ENCODE measurements at regions not wholly inside any gene's neighbourhood (a gene's known extent, or its start where the extent isn't known, plus 50 kb on each side); places are given as distances from the start of the nearest gene placed in this dataset.
"Not testable (repeated sequence)": the region's sequence is repeated elsewhere in the genome, so short reads cannot be mapped to it uniquely, and the experiment has no call there.

GRCh38 chr18:1848716-1849115, 722.6 kb downstream of the METTL4 start:
- no peak overlapping the region for H3K27ac ChIP-seq
- no peak for TF ChIP-seq ZFX (IDR thresholded peaks at IDR 0.05; ENCODE audit: borderline replicate concordance)
- TF ChIP-seq, protein P1, sequence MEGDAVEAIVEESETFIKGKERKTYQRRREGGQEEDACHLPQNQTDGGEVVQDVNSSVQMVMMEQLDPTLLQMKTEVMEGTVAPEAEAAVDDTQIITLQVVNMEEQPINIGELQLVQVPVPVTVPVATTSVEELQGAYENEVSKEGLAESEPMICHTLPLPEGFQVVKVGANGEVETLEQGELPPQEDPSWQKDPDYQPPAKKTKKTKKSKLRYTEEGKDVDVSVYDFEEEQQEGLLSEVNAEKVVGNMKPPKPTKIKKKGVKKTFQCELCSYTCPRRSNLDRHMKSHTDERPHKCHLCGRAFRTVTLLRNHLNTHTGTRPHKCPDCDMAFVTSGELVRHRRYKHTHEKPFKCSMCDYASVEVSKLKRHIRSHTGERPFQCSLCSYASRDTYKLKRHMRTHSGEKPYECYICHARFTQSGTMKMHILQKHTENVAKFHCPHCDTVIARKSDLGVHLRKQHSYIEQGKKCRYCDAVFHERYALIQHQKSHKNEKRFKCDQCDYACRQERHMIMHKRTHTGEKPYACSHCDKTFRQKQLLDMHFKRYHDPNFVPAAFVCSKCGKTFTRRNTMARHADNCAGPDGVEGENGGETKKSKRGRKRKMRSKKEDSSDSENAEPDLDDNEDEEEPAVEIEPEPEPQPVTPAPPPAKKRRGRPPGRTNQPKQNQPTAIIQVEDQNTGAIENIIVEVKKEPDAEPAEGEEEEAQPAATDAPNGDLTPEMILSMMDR (IDR thresholded peaks at IDR 0.05) = no peak

GRCh38 chr18:1849386-1849785, 721.9 kb downstream of the METTL4 start:
- H3K27ac ChIP-seq = no peak overlapping the region
- TF ChIP-seq, protein P1 (IDR thresholded peaks at IDR 0.05) = no peak
- TF ChIP-seq ZFX (IDR thresholded peaks at IDR 0.05; ENCODE audit: borderline replicate concordance) = no peak

DNA sequence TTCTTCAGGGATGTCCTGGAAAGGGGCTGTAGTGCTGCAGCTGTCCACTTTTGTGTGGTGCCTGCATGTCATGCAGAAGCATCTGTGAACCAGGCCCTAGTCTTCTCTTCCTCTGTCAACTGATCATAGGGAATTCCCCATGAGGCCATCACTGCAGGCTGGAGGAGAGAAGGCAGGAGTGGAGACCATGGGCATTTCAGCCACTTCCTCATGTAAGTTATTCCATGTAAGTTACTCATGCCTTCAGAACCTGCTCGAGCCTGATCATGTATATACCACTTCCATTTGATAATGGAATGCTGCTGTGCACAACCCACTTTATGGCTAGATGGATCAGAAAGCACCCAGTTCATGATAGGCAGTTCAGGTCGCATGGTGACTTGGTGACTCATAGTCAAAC, 714.0 kb downstream of the METTL4 start:
- H3K27ac ChIP-seq = not testable (repeated sequence)

DNA sequence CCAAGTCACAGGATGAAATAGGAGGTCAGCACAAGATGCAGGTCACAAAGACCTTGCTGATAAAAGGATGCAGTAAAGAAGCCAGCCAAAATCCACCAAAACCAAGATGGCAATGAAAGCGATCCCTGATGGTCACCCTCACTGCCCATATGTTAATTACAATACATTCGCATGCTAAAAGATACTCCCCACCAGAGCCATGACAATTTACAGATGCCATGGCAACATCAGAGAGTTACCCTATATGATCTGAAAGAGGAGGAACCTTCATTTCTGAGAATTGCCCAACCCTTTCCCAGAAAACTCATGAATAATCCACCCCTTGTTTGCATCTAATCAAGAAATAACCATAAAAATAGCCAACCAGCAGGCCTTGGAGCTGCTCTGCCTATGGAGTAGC, 709.8 kb downstream of the METTL4 start:
- H3K27ac ChIP-seq = no peak overlapping the region
- TF ChIP-seq, protein P1 (IDR thresholded peaks at IDR 0.05) = no peak
- TF ChIP-seq ZFX (IDR thresholded peaks at IDR 0.05; ENCODE audit: borderline replicate concordance) = no peak

- TF ChIP-seq, protein P1 (IDR thresholded peaks at IDR 0.05) = no peak
- no peak for TF ChIP-seq ZFX (IDR thresholded peaks at IDR 0.05; ENCODE audit: borderline replicate concordance)
Measured at GRCh38 chr18:1865869-1866268, 705.4 kb downstream of the METTL4 start.

GRCh38 chr18:1872274-1872673, 699.0 kb downstream of the METTL4 start:
- no peak for TF ChIP-seq ZFX (IDR thresholded peaks at IDR 0.05; ENCODE audit: borderline replicate concordance)
- TF ChIP-seq, protein P1 (IDR thresholded peaks at IDR 0.05) = no peak
- H3K27ac ChIP-seq = no peak overlapping the region

More at GRCh38 chr18:1865869-1866268, 705.4 kb downstream of the METTL4 start:
- H3K27ac ChIP-seq = no peak overlapping the region

DNA sequence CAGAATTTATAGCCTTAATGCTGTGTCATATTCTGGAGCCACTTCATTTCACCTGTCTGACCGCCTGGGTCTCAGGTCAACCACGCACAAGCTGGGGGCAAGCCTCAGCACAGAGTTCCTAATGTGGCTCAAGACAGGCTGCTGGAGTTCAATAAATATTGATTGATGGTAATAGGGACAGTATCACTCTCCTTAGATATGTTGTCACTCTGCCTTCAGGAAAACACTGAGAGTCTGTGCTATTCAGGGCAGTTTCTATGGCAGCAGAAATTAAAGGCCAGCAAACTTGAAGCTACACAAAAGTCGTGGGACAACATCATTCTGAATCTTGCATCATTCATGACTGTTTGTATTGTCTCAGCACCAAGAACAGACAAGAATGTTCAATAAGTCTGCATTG, 696.1 kb downstream of the METTL4 start:
- H3K27ac ChIP-seq = no peak overlapping the region
- no peak for TF ChIP-seq ZFX (IDR thresholded peaks at IDR 0.05; ENCODE audit: borderline replicate concordance)
- TF ChIP-seq, protein P1 (IDR thresholded peaks at IDR 0.05) = no peak

DNA sequence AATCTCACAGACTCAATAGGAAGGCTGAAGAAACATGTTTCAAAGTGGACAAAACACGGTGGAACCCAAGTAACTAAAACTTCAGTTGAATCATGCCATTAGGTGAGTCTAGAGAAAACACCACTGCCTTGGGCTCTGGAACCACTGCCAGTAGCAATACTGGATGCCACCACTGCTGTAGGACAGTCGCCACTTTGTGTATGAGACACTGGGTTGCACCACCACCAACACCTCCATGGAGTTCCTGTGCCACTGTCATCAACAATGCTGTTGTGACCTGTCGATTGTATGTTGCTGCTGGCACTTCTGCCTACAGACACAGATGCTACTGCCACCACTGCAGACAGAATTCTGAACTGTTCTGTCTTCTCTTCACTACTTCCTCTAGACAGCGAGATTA, 686.7 kb downstream of the METTL4 start:
- TF ChIP-seq, protein P1 (IDR thresholded peaks at IDR 0.05) = no peak
- no peak for TF ChIP-seq ZFX (IDR thresholded peaks at IDR 0.05; ENCODE audit: borderline replicate concordance)
- H3K27ac ChIP-seq = no peak overlapping the region

Data from 22Rv1 (cell line).